CD4-positive, alpha-beta T cell treated with Interleukin-21 for 1 hour (primary cell): ENCODE measurements at regions not wholly inside any gene's neighbourhood (a gene's known extent, or its start where the extent isn't known, plus 50 kb on each side); places are given as distances from the start of the nearest gene placed in this dataset.
"Not testable (repeated sequence)": the region's sequence is repeated elsewhere in the genome, so short reads cannot be mapped to it uniquely, and the experiment has no call there.

Source experiments
- DNase-seq: peaks from one replicate; pipeline ENCODE4 v3.0.0-alpha.2; 2020

DNA sequence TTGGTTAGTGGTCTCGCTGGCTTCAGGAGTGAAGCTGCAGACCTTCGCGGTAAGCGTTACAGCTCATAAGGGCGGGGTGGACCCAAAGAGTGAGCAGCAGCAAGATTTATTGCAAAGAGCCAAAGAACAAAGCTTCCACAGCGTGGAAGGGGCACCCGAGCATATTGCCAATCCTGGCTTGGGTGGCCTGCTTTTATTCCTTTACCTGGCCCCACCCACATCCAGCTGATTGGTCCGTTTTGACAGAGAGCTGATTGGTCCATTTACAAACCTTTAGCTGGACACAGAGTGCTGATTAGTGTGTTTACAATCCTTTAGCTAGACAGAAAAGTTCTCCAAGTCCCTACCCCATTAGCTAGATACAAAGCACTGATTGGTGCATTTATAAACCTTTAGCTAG is 69.0 kb upstream of the TOPAZ1 start:
- not testable (repeated sequence) for DNase-seq

DNA sequence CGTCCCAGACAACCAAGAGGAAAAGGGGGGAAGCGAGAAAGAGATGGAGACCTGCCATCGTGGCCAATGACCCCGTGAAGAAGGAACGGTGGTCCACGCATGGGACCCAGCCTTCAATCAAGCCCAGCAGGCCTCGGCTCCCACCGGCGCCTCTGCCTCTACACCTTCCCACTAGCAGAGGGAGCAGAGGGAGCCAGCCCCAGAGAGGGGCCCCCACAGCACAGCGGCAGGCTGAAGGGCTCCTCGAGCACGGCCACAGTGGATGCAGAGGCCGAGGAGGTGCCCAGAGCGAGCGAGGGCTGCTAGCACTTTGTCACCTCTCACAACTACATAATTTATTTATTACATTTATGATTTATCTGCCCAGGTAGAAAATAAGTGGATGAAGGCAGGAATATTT is 68.4 kb upstream of the TOPAZ1 start:
- DNase-seq = no peak

DNA sequence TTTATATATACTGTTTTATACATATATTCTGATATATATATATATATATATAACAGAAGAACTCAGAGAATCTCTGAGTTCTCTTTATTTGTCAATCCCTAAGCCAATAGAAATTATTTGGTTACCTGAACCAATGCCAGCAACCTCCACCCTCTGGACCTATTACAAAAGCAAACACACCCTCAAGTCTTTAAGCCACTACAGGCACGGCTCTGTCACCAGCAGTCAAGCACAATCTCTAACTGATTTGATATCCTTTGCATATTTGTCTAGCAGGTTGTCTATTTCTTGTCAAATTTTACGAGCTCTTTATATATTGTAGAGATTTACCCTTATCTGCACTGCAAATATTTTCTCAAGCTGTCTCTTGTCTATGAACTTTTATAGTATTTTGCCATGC is 66.6 kb upstream of the TOPAZ1 start:
- no peak for DNase-seq

DNA sequence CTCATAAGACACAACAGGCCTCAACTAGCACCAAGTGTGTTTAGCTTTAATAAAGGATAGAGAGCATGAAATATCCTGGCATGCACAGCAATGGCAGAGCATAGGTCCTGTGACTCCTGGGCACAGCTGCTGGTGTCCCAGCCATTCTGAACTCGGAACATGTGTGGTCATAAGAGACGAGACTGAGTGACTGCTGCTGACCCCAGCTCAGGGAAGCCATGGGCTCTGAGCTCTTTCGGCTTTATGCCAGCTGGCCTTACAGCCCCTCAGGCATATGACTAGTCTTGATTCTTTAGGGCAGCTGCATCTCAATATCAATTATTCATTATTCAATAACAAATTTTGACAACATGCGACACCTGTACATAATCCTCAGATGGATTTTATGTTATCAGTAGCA is 62.4 kb upstream of the TOPAZ1 start:
- DNase-seq = no peak

DNA sequence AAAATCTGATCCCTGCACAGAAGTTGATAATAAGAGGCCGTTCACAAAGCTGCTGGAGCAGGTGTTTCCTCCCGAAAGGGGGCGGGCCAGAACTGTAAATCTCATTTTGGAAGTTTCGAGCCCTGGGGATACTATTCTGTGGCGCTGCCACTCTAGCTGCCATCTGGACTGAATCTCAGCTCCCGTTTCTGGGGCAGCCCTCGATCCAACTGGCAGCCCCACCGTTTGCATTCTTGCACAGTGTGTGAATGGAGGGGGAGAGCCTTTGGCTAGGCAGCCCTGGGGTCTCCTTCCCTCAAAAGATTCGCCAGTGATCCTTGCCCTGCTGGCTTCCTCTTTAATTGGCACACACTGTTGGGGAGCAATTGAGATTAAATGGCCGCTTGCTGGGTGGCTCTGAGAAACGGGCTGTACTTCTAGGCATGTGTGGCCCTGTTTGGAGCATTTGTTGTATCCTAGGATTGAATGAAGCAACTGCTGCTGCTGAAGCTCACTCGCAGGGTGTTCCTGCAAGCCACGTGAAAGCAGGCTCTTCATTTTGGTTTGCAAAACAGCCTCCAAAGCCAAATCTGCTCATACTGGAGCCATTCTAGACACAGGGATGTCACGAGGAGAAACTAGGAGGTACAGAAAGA is 57.2 kb upstream of the TOPAZ1 start:
- DNase-seq = no peak

DNA sequence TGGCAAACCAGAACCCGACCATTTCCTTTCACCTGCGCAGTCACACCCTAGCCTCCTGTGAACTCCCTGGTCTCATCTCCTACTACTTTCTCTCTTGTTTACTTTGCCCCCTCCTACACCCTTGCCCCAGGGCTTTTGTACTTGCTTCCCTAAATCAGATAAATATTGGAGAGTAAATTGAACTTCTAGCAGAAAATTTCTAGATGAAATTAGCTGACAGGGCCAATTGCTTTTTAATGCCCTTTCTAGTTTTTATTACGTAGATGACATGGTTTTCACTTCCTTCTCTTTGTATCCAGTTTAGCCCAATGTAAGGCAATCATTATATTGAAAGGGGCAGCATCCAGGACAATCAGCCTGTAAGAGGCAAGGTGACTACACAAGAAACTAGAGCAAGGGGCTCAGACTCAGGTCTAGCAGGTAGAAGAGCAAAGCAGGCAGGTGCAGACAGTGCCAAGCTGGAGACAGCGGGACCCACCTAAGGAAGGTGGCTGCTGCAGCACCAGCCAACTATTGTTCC is 56.2 kb upstream of the TOPAZ1 start:
- no peak for DNase-seq

DNA sequence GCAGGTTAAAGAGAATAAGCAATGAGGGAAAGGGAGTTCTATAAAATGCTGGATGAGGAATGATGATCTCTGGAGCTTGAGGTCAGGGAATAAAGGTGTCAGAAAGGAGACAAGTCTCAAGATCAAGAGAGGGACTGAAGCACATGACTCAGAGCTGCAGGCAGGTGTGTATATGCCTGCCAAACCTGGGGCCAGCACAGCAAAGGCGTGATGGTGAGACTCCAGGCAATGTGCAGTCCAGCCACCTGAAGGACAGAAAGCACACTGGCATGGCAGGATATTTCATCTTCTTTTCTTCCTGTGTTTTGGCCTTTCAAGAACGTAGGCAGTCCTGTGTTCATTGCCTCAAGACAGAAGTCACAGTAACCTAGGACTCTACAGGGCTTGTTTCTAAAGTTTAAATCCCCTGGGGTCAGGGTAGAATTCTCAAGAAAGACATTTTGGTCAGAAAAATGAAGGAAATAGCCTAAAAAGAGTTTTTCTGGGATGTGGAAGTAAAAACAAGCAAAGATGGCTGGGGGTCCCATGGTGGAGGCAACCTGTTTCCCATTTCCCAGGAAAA is 55.5 kb upstream of the TOPAZ1 start:
- DNase-seq = no peak

DNA sequence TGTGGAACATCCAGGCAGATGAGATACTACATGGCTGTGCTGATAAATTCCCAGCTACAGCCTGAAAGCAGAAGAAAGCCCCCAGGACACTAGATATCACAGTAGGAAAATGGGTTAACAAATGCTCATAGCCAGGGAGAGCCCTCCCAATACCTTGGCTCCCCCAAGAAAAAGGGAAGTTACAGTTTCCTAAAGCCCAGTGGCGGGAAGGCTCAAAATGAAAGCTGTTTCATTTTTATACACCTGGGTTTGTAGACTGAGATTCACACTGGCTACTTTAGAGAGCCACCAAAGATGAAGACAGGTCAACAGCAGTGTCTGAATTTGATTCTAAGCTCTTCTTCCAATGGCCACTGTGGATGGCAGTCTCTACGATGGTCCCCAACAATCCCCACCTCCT is 55.0 kb upstream of the TOPAZ1 start:
- no peak for DNase-seq
